ENCODE measurements at regions not wholly inside any gene's neighbourhood (a gene's known extent, or its start where the extent isn't known, plus 50 kb on each side); places are given as distances from the start of the nearest gene placed in this dataset.
"Not testable (repeated sequence)": the region's sequence is repeated elsewhere in the genome, so short reads cannot be mapped to it uniquely, and the experiment has no call there.

- no peak for DNase-seq (ENCODE audit: low read depth)
Measured at GRCh38 chr14:85159726-85160125, 370.2 kb upstream of the FLRT2 start.

- no peak for DNase-seq (ENCODE audit: low read depth)
Measured at GRCh38 chr14:85165094-85165493, 364.9 kb upstream of the FLRT2 start.

- DNase-seq (ENCODE audit: low read depth) = no peak
Measured at GRCh38 chr14:85169381-85169780, 360.6 kb upstream of the FLRT2 start.

DNA sequence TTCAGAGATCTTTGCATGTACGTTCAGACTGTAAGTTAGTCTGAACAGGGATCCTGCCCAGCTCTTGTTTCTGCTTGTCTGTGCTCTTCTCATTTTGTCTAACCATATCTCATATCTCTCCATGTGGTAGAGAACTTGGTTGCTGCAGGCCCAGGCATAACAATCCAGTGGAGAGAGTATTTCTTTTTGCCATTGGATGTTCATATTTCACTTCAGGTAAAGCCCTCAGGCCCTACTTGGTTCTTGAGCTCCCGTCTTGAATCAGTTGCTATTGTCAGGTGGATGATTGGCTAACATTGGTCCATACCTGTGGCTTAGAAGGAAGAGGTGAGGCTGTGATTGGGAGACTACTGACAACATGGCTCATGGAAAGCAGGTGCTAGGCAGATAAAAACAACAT is 357.7 kb upstream of the FLRT2 start:
- no peak for DNase-seq (ENCODE audit: low read depth)

GRCh38 chr14:85172889-85173477 is 357.0 kb upstream of the FLRT2 start:
- DNase-seq (ENCODE audit: low read depth) = no peak

GRCh38 chr14:85175556-85175955 is 354.4 kb upstream of the FLRT2 start:
- DNase-seq (ENCODE audit: low read depth) = no peak

DNA sequence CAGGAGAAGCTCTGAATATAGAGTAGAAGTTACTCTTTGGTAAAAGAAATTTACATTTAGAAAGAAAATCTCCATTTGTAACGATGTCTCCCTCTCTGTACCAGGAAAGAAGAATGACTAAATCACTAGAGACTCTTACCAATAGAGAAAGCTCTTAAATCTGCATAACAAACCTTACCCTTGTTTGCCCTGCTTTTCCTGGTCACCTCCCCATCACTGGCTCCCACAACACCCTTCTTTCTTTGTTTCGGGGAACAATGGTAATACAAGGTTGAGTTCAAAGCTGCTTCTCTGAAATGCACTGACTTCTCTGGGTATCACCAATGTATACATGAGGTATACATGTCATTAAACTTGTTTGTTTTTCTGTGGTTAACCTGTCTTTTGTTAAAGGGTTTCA is 351.1 kb upstream of the FLRT2 start:
- no peak for DNase-seq (ENCODE audit: low read depth)

DNA sequence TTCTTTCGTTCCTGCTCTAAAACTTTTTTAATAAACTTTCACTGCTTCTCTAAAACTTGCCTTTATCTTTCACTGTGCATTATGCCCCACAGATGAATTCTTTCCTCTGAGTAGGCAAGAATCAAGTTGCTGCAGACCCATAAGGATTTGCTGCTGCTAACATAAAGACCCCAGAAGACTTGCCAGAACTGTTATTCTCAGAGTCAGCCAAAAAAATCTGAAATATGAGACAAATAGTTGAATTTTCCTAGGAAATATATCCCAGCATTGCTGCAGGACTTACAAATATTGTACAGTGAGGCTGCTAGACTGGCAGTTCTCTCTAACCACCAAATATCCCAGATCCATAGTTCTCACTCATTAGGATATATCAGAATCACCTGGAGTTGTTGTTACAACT is 349.1 kb upstream of the FLRT2 start:
- no peak for DNase-seq (ENCODE audit: low read depth)

DNA sequence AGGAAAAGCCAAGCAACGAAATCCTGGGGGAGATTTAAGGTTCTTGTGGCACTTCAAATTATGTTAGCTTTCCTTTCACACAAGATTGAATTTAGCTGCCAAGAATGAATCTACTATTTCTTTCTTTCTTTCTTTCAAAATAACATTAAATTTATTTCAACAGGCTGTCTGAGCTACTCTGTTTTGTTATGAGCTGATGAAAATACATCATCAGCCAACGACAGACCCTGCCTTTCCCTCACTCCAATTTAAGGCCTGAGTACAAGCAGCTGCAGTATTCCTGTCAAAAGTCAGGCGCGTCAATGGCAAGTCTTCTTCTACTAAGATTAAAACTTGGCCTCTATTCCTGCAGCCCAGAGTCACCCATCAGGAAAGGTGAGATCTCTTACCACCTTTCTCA is 347.7 kb upstream of the FLRT2 start:
- DNase-seq (ENCODE audit: low read depth) = no peak

DNA sequence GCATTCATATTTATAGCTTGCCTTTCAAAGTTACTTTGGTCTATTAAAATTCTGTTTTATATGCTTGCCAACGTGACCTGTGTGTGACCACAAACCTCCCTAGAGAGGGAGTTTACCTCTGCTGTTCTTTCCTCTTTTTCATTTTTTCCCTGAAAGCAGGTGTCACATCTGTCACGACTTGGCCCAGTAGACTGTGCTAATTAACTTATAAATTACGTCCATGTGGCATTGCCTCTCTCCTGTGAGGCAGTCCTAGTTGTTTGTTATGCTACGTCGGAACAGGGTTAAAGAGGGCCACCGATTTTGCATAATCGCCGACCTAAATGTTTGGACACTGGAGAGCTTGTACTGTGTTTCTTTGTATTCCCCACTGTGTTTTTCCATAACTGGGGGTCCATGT is 343.9 kb upstream of the FLRT2 start:
- no peak for DNase-seq (ENCODE audit: low read depth)

- no peak for DNase-seq (ENCODE audit: low read depth)
Measured at GRCh38 chr14:85187521-85187920, 342.4 kb upstream of the FLRT2 start.

DNA sequence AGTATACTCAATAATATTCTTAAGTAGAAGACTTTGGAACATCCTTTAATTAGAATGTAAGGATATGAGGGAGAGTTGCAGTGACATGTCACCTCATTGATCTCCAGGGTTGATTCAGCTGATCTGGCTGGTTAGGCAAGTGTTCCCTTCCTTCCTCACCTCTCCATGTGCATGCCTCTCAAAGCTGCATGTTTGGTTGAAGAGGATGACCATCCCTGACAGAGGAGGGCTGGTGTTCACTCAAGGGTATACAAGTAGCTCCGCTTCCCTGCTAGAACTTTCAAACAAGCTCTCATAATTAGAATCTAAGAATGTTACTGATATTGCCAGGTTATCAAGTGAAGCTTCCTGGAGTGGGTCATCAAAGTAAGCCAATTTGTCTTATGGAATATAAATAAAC is 341.1 kb upstream of the FLRT2 start:
- no peak for DNase-seq (ENCODE audit: low read depth)

DNA sequence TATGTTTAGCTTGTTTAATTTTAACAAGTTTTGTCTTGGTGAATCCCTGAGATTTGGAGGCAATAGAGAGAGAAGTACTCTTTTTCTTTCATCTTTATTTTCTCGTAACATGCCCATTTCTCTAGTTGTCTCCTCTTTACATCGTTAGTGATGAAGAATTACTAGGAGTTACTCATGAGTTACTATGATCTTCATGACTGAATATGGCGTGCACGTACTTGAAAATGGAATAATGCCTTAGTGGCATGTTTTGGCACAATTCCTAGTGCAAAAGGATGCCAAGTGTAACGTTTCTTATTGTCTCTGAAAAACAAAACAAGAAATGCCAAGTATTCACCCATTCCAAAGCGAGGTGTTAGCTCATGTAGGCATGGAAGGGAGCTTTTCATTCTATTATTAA is 340.7 kb upstream of the FLRT2 start:
- not testable (repeated sequence) for DNase-seq (ENCODE audit: low read depth)

DNA sequence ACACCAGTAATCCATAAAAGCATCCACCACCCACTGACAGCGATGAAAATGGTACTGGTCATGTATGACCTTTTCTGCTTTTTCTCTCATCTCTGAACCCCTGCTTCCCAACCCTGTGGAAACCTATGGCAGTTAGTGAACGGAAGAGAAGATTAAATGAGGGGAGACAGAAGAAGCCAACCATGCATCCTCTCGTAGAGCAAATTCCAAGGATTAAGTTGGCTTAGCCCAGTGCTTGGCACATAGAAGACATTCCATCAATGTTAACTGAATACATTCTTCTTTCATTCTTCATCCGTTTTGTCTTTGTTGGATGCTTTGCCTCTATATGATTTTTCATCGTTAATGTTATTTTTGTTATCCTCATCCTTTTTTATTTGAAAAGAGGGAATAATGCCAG is 339.7 kb upstream of the FLRT2 start:
- no peak for DNase-seq (ENCODE audit: low read depth)

GRCh38 chr14:85191986-85192385 is 338.0 kb upstream of the FLRT2 start:
- DNase-seq (ENCODE audit: low read depth) = no peak

GRCh38 chr14:85195872-85196477 is 334.0 kb upstream of the FLRT2 start:
- no peak for DNase-seq (ENCODE audit: low read depth)

DNA sequence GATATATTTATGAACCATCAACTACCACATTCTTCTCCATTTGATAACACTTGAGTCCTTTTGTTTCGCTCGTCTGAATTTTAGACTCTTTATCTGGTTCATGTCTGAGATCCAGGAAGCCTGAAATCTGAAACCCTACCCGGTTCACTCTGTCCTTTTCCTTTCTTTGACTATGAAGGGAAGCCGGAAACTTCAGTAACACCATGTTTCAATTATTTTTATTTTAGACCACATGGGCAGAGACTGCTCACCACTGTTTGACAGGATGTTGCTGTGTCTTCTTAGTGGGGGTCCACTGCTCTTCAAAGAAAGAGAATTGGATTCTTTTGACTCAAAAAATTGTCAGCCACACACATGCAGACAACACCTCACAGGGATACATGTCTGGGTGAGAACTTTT is 331.9 kb upstream of the FLRT2 start:
- no peak for DNase-seq (ENCODE audit: low read depth)

GRCh38 chr14:85205875-85206274 is 324.1 kb upstream of the FLRT2 start:
- DNase-seq (ENCODE audit: low read depth) = no peak

DNA sequence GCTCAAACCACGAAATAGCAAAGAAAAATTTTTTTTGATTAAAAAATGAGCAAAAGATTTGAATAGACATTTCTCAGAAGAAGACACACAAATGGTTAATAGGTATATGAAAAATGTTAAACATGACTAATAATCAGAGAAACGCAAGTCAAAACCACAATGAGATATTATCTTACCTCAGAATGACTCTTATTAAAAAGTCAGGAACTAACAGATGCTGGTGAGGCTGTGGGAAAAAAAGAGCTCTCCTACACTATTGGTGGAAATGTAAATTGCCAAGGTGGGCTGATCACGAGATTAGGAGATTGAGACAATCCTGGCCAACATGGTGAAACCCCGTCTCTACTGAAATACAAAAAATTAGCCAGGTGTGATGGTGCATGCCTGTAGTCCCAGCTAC is 315.5 kb upstream of the FLRT2 start:
- DNase-seq (ENCODE audit: low read depth) = no peak

DNA sequence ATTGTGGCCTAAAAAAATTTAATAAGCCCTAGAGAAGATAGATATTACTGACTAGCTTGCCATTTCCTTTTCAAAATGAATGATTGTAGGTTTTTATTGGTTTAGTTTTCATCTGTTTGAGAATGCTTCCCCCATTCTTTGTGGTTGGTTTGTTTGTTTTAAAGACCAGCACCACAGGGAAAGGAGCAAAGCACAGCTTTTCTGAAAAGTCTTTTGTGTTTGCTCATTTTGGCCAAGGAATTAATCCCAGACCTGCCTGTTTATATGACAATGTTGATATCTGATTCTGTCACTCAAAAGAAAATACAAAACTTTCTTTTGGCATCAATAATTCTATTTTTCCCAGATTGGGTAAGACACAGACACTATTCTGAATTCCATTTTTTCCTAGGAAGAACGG is 312.5 kb upstream of the FLRT2 start:
- no peak for DNase-seq (ENCODE audit: low read depth)

DNA sequence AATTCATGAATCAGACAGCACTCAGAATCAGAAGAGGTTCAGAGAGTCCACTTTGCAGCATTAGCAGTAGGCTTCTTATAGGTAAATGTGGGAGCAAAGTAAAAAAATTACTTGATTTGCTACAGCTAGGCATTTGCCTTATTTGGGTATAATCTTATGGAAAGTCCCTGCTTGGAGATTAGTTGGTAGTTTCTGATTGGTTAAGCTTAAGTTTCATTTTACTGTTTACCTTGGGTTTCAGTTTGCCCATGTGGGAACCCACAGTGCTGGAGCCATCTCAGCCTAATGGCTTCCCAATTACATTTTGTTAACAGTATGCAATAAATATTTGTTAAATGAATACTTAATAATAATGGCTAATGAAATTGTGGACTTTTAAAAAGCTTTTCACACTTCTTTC is 311.0 kb upstream of the FLRT2 start:
- DNase-seq (ENCODE audit: low read depth) = no peak

GRCh38 chr14:85221832-85222231 is 308.1 kb upstream of the FLRT2 start:
- DNase-seq (ENCODE audit: low read depth) = no peak

GRCh38 chr14:85222341-85222740 is 307.6 kb upstream of the FLRT2 start:
- DNase-seq (ENCODE audit: low read depth) = no peak

DNA sequence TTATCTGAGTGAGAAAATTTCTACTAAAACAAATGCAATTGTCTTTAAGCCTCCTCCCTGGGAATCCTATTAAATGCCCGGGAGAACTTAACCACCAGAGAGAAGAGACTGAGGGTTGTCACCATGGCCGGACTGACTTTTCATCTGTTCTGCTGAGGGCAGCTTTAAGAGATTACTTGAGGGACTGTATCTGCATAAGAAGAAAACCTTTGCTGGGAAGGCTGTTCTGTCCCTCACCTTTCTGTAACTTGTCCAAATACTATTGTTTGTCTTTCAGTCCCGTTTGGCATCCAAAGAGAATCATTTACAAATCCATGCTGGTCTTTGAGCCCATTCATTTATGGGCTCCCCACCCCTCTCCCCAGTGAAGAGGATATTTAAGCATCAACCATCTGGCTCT is 306.3 kb upstream of the FLRT2 start:
- no peak for DNase-seq (ENCODE audit: low read depth)

- no peak for DNase-seq (ENCODE audit: low read depth)
Measured at GRCh38 chr14:85224241-85224640, 305.7 kb upstream of the FLRT2 start.
